Endothelial cell of umbilical vein (primary cell): ENCODE measurements at regions not wholly inside any gene's neighbourhood (a gene's known extent, or its start where the extent isn't known, plus 50 kb on each side); places are given as distances from the start of the nearest gene placed in this dataset.

ENCODE experiments used
- BruUV-seq: library from RNA; stranded (reverse); fragments of 400-500 nt; replicated peaks from 2 replicates; lab custom pipeline; 2021; lab: Mats Ljungman, UMichigan
- CTCF ChIA-PET: fragments of 300-600, 350-600 bp; sonication (Branson Sonifier 250); formaldehyde crosslinking; loops from one replicate; lab custom pipeline; 2021; ENCODE audit warnings: antibody characterized with exemption, inconsistent platforms; lab: Charles Lee
- POLR2A ChIA-PET: fragments of 300-600, 350-600 bp; sonication (Branson Sonifier 250); formaldehyde crosslinking; loops from one replicate; lab custom pipeline; 2021; ENCODE audit warnings: antibody characterized with exemption, inconsistent platforms; lab: Charles Lee
- DNase-seq: peaks from one replicate; pipeline ENCODE4 v3.0.0-alpha.2; 2011; ENCODE audit warnings: low read depth, low spot score
- FAIRE-seq: peaks from 2 replicates; lab custom pipeline; 2011; peaks lifted over from hg19 to GRCh38; lab: Jason Lieb, UNC
- H2AFZ ChIP-seq: 2 replicates; pipeline ENCODE4 v1.6.0; 2012; ENCODE audit warnings: low read depth, low read length, control low read depth, inconsistent platforms
- H3K27ac ChIP-seq: 2 replicates; pipeline ENCODE4 v1.5.1; 2011; ENCODE audit warnings: low read depth, mild to moderate bottlenecking, control low read depth, low read length, moderate library complexity; ENCODE audit not compliant: insufficient read depth
- H3K27me3 ChIP-seq, 2 experiments: 2 replicates each; pipeline versions ENCODE4 v1.6.0 to v1.6.1; 2011; ENCODE audit warnings: low read length in 2 of 2, mixed read lengths in 1 of 2; ENCODE audit not compliant: control insufficient read depth in 2 of 2, insufficient read depth in 2 of 2
- H3K36me3 ChIP-seq, 2 experiments: 2 replicates in 1 of 2; 3 replicates in 1 of 2; pipeline ENCODE4 v1.5.1; 2011; ENCODE audit warnings: low read length in 2 of 2, mild to moderate bottlenecking in 1 of 2, moderate library complexity in 1 of 2; ENCODE audit not compliant: control insufficient read depth in 2 of 2, insufficient read depth in 2 of 2; ENCODE audit errors: extremely low read depth in 1 of 2
- H3K4me1 ChIP-seq: 3 replicates; pipeline ENCODE4 v1.5.1; 2011; ENCODE audit warnings: mild to moderate bottlenecking, low read length; ENCODE audit not compliant: control insufficient read depth, insufficient read depth; ENCODE audit errors: extremely low read depth
- H3K4me2 ChIP-seq: 2 replicates; pipeline ENCODE4 v1.6.1; 2011; ENCODE audit warnings: low read length, control low read depth, mixed read lengths; ENCODE audit not compliant: insufficient read depth
- H3K4me3 ChIP-seq, 3 experiments: fragments of 200-600 bp in 1 of 3; sonication (generic), shearing (Covaris generic) in 1 of 3; replicated peaks in 1 of 3; 2 replicates each; pipeline ENCODE4 v1.5.1; 2011 to 2016; ENCODE audit warnings: control low read depth in 3 of 3, low read length in 3 of 3, mild to moderate bottlenecking in 2 of 3, inconsistent platforms in 1 of 3, low read depth in 1 of 3, moderate library complexity in 1 of 3; ENCODE audit not compliant: insufficient read depth in 1 of 3
- H3K79me2 ChIP-seq: 2 replicates; pipeline ENCODE4 v1.6.0; 2012; ENCODE audit warnings: low read length, inconsistent platforms; ENCODE audit not compliant: control insufficient read depth, insufficient read depth
- H3K9ac ChIP-seq: replicated peaks from 2 replicates; pipeline ENCODE3; 2011; ENCODE audit warnings: low read length, control low read depth; ENCODE audit not compliant: insufficient read depth; ENCODE audit errors: extremely low read depth
- H3K9me1 ChIP-seq: replicated peaks from 3 replicates; pipeline ENCODE4 v1.6.0; 2011; ENCODE audit warnings: mild to moderate bottlenecking, low read length; ENCODE audit not compliant: control insufficient read depth, insufficient read depth; ENCODE audit errors: extremely low read depth
- H3K9me3 ChIP-seq: replicated peaks from 2 replicates; pipeline ENCODE4 v1.5.1; 2012; ENCODE audit warnings: low read length, inconsistent platforms; ENCODE audit not compliant: control insufficient read depth, insufficient read depth
- H4K20me1 ChIP-seq: replicated peaks from 2 replicates; pipeline ENCODE3; 2011; ENCODE audit warnings: mild to moderate bottlenecking, low read length; ENCODE audit not compliant: control insufficient read depth, insufficient read depth; ENCODE audit errors: extremely low read depth
- EZH2 ChIP-seq: IDR thresholded peaks from 2 replicates; pipeline ENCODE4 v1.6.1; 2012; ENCODE audit warnings: borderline replicate concordance, low read depth, mild to moderate bottlenecking, moderate library complexity, low read length, inconsistent platforms; ENCODE audit not compliant: severe bottlenecking
- FOS ChIP-seq: IDR thresholded peaks from 2 replicates; pipeline ENCODE4 v1.6.1; 2011; ENCODE audit warnings: mild to moderate bottlenecking, low read length, moderate library complexity, borderline replicate concordance; ENCODE audit not compliant: insufficient read depth
- GATA2 ChIP-seq: IDR thresholded peaks from 2 replicates; pipeline ENCODE4 v1.7.0; 2011; ENCODE audit warnings: low read depth, mild to moderate bottlenecking, moderate library complexity, mixed read lengths, low read length; ENCODE audit not compliant: insufficient read length, insufficient read depth
- JUN ChIP-seq: IDR thresholded peaks from 2 replicates; pipeline ENCODE4 v1.6.1; 2011; ENCODE audit warnings: borderline replicate concordance, low read depth; ENCODE audit not compliant: insufficient read length, insufficient read depth
- MYC ChIP-seq: IDR thresholded peaks from one replicate; pipeline ENCODE4 v1.6.1; 2011; ENCODE audit warnings: mild to moderate bottlenecking, low read depth, low read length
- POLR2A ChIP-seq: IDR thresholded peaks from 2 replicates; pipeline ENCODE4 v1.6.1; 2012; ENCODE audit warnings: low read depth, mild to moderate bottlenecking, control low read depth, low read length
- POLR2AphosphoS5 ChIP-seq: IDR thresholded peaks from 2 replicates; pipeline ENCODE4 v1.6.1; 2012; ENCODE audit warnings: low read depth, mild to moderate bottlenecking, control low read depth, low read length, moderate library complexity; ENCODE audit not compliant: insufficient read depth
- dilution Hi-C: fragments of 300-500 bp; cut with MboI; formaldehyde crosslinking; loops from one replicate; pipeline ENCODE4 v1.15.0; 2019; ENCODE audit warnings: low sequenced_read_pairs; ENCODE audit not compliant: extremely low pct_ligation_motif_present
- intact Hi-C: fragments of 100-400 bp; cut with micrococcal nuclease; formaldehyde crosslinking; loops from one replicate; pipeline ENCODE4 v1.10.0; 2022
- TF ChIP-seq, protein P1 (sequence below), 2 donors: IDR thresholded peaks; 1 replicate in 1 of 2; 2 replicates in 1 of 2; pipeline ENCODE4 v1.5.1; 2011; ENCODE audit warnings: low read length in 2 of 2, mild to moderate bottlenecking in 2 of 2, moderate library complexity in 2 of 2, control low read depth in 1 of 2, inconsistent platforms in 1 of 2, low read depth in 1 of 2; ENCODE audit not compliant: insufficient read depth in 1 of 2; ENCODE audit errors: extremely low read depth in 1 of 2
- TF ChIP-seq, protein P2 (sequence below): IDR thresholded peaks from 2 replicates; pipeline ENCODE4 v1.6.1; 2011; ENCODE audit not compliant: insufficient read depth, insufficient read length

- dilution Hi-C loops, result no loop called here
- no peak for FAIRE-seq
Measured at GRCh38 chr6:168383062-168383854, 57.7 kb upstream of the SMOC2 start.

More at GRCh38 chr6:168383062-168383854, 57.7 kb upstream of the SMOC2 start:
- no peaks in the 10 kb centered on the region for H3K79me2 ChIP-seq
- CTCF ChIA-PET, result no interaction called here
- BruUV-seq, result no TSS peak
- H3K9ac ChIP-seq, result no peak overlapping the region
- no peak overlapping the region for H2AFZ ChIP-seq
- no peaks in the 10 kb centered on the region for H3K9me3 ChIP-seq
- no peak overlapping the region for H3K4me3 ChIP-seq
- H3K4me2 ChIP-seq, result no peak overlapping the region
- POLR2A ChIA-PET, result no interaction called here
- no peak overlapping the region for H3K27ac ChIP-seq
- no peak for TF ChIP-seq GATA2
- TF ChIP-seq EZH2, result no peak
- TF ChIP-seq POLR2A, result no peak
- no peak for TF ChIP-seq JUN
- TF ChIP-seq, protein P1, sequence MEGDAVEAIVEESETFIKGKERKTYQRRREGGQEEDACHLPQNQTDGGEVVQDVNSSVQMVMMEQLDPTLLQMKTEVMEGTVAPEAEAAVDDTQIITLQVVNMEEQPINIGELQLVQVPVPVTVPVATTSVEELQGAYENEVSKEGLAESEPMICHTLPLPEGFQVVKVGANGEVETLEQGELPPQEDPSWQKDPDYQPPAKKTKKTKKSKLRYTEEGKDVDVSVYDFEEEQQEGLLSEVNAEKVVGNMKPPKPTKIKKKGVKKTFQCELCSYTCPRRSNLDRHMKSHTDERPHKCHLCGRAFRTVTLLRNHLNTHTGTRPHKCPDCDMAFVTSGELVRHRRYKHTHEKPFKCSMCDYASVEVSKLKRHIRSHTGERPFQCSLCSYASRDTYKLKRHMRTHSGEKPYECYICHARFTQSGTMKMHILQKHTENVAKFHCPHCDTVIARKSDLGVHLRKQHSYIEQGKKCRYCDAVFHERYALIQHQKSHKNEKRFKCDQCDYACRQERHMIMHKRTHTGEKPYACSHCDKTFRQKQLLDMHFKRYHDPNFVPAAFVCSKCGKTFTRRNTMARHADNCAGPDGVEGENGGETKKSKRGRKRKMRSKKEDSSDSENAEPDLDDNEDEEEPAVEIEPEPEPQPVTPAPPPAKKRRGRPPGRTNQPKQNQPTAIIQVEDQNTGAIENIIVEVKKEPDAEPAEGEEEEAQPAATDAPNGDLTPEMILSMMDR (IDR thresholded peaks at IDR 0.05; ENCODE audit: extremely low read depth in 1 of 2, insufficient read depth in 1 of 2, low read depth in 1 of 2, low read length in 2 of 2), result no peak
- no peak for TF ChIP-seq FOS
- no peak for TF ChIP-seq MYC
- TF ChIP-seq, protein P2, sequence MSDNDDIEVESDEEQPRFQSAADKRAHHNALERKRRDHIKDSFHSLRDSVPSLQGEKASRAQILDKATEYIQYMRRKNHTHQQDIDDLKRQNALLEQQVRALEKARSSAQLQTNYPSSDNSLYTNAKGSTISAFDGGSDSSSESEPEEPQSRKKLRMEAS, result no peak
- TF ChIP-seq POLR2AphosphoS5, result no peak
- intact Hi-C loops, result no loop called here
- H3K4me1 ChIP-seq, result no peaks in the 10 kb centered on the region
- no peaks in the 10 kb centered on the region for H3K9me1 ChIP-seq
- H4K20me1 ChIP-seq, result no peaks in the 10 kb centered on the region
- no peaks in the 10 kb centered on the region for H3K27me3 ChIP-seq
- no peaks in the 10 kb centered on the region for H3K36me3 ChIP-seq
- no peak for DNase-seq
